Hepatocyte (in vitro differentiated cells): ENCODE measurements at regions not wholly inside any gene's neighbourhood (a gene's known extent, or its start where the extent isn't known, plus 50 kb on each side); places are given as distances from the start of the nearest gene placed in this dataset.

Experiments
- CTCF ChIP-seq: fragments of 200-600 bp; sonication (generic); IDR thresholded peaks from 2 replicates; pipeline ENCODE4 v1.5.1; 2016; ENCODE audit warnings: antibody characterized with exemption, mild to moderate bottlenecking; ENCODE audit not compliant: poor library complexity
- EZH2 ChIP-seq: fragments of 200-600 bp; sonication (generic); IDR thresholded peaks from 2 replicates; pipeline ENCODE4 v1.6.1; 2016; ENCODE audit warnings: antibody characterized with exemption, mild to moderate bottlenecking, borderline replicate concordance
- EZH2phosphoT487 ChIP-seq: fragments of 200-600 bp; sonication (generic); IDR thresholded peaks from one replicate; pipeline ENCODE4 v1.6.1; 2018; ENCODE audit warnings: antibody characterized with exemption, mild to moderate bottlenecking, low read depth, moderate library complexity; ENCODE audit not compliant: unreplicated experiment, severe bottlenecking

- no peak for TF ChIP-seq CTCF
- no peak for TF ChIP-seq EZH2
- no peak for TF ChIP-seq EZH2phosphoT487
Observed at GRCh38 chr1:157367091-157367739, 185.1 kb downstream of the FCRL5 start.
